ENCODE measurements at regions not wholly inside any gene's neighbourhood (a gene's known extent, or its start where the extent isn't known, plus 50 kb on each side); places are given as distances from the start of the nearest gene placed in this dataset.

DNA sequence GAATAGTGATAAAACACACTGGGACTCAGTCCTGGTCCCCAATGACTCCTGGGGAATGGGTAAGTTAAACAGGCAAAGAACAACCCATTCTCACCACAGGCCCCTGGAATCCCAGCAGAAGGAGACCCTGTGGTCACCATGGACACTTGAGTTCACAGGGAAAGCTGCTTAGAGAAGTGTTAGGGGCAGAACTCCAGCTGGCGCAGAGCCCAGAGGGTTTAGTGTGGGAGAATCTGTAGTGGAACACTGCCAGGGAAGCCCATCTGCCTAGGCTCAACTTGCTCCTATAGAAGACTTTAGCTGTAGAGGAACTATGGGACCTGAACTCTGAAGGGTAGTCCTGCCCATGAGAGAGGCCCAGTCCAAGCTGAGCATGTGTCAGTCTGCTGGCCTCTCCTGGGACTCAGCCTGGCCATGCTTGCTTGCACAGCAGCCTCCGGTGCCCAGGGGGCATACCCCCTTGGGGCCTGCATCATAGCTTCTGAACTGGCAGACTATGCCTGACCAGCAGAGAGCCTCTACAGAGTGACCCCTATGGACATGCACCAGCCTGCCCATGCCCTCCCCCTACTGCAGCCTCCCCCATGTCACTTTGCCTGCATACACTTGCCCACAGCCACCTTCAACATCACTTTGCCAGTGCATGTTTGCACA, 343.5 kb downstream of the IDS start:
- TF ChIP-seq GLIS3 (CRISPR knock-in tag; IDR thresholded peaks at IDR 0.05) (no peak), ZNF70 (CRISPR knock-in tag; IDR thresholded peaks at IDR 0.05) (no peak), ZC3H10 (CRISPR knock-in tag; IDR thresholded peaks at IDR 0.05) (no peak), RARB (CRISPR knock-in tag; IDR thresholded peaks at IDR 0.05) (no peak), ARNTL (CRISPR knock-in tag; IDR thresholded peaks at IDR 0.05; ENCODE audit: borderline replicate concordance, low read depth) (no peak), CREB5 (CRISPR knock-in tag; IDR thresholded peaks at IDR 0.05; ENCODE audit: low read depth) (no peak), ZFP3 (CRISPR knock-in tag; IDR thresholded peaks at IDR 0.05) (no peak), ZNF565 (CRISPR knock-in tag; conservative IDR thresholded peaks at IDR 0.05; ENCODE audit: low read depth) (no peak), SNAI2 (CRISPR knock-in tag; IDR thresholded peaks at IDR 0.05) (no peak), ISL1 (CRISPR knock-in tag; IDR thresholded peaks at IDR 0.05) (no peak), OSR1 (CRISPR knock-in tag; IDR thresholded peaks at IDR 0.05) (no peak), TCF4 (CRISPR knock-in tag; IDR thresholded peaks at IDR 0.05; ENCODE audit: borderline replicate concordance) (no peak), CSDC2 (CRISPR knock-in tag; IDR thresholded peaks at IDR 0.05) (no peak), BACH2 (CRISPR knock-in tag; IDR thresholded peaks at IDR 0.05; ENCODE audit: borderline replicate concordance) (no peak), TOX (CRISPR knock-in tag; IDR thresholded peaks at IDR 0.05; ENCODE audit: borderline replicate concordance) (no peak), ZFP30 (CRISPR knock-in tag; IDR thresholded peaks at IDR 0.05) (no peak), PPARA (CRISPR knock-in tag; IDR thresholded peaks at IDR 0.05; ENCODE audit: borderline replicate concordance) (no peak)
- TF ChIP-seq, protein P1, sequence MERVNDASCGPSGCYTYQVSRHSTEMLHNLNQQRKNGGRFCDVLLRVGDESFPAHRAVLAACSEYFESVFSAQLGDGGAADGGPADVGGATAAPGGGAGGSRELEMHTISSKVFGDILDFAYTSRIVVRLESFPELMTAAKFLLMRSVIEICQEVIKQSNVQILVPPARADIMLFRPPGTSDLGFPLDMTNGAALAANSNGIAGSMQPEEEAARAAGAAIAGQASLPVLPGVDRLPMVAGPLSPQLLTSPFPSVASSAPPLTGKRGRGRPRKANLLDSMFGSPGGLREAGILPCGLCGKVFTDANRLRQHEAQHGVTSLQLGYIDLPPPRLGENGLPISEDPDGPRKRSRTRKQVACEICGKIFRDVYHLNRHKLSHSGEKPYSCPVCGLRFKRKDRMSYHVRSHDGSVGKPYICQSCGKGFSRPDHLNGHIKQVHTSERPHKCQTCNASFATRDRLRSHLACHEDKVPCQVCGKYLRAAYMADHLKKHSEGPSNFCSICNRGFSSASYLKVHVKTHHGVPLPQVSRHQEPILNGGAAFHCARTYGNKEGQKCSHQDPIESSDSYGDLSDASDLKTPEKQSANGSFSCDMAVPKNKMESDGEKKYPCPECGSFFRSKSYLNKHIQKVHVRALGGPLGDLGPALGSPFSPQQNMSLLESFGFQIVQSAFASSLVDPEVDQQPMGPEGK (CRISPR knock-in tag; IDR thresholded peaks at IDR 0.05; ENCODE audit: borderline replicate concordance) = no peak
- TF ChIP-seq, protein P2, sequence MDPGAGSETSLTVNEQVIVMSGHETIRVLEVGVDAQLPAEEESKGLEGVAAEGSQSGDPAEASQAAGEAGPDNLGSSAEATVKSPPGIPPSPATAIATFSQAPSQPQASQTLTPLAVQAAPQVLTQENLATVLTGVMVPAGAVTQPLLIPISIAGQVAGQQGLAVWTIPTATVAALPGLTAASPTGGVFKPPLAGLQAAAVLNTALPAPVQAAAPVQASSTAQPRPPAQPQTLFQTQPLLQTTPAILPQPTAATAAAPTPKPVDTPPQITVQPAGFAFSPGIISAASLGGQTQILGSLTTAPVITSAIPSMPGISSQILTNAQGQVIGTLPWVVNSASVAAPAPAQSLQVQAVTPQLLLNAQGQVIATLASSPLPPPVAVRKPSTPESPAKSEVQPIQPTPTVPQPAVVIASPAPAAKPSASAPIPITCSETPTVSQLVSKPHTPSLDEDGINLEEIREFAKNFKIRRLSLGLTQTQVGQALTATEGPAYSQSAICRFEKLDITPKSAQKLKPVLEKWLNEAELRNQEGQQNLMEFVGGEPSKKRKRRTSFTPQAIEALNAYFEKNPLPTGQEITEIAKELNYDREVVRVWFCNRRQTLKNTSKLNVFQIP (CRISPR knock-in tag; IDR thresholded peaks at IDR 0.05; ENCODE audit: borderline replicate concordance, low read depth) = no peak
- no peak for ATAC-seq

DNA sequence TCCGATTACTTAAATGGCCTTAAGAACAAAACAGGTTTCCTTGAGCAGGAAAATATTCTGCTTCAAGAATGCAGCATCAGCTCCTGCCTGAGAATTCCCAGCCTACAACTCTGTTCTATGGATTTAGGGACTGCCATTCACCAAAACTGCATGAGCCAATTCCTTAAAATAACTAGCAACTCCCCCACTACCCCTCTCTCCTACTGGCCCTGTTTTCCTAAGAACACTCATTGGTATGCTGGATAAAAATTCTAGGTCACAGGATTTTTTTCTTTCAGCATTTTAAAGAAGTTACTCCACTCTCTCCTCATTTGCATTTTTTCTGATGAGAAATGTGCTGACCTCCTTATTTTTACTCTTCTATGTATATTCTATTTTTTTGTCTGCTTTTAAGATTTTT, 347.1 kb downstream of the IDS start:
- no peak for ATAC-seq
- TF ChIP-seq OSR1 (CRISPR knock-in tag; IDR thresholded peaks at IDR 0.05) (no peak), CSDC2 (CRISPR knock-in tag; IDR thresholded peaks at IDR 0.05) (no peak)

GRCh38 chrX:149152941-149153340, 352.2 kb downstream of the IDS start:
- ATAC-seq = no peak
- TF ChIP-seq CSDC2 (CRISPR knock-in tag; IDR thresholded peaks at IDR 0.05) = no peak
- TF ChIP-seq, protein P1 (CRISPR knock-in tag; IDR thresholded peaks at IDR 0.05; ENCODE audit: borderline replicate concordance) = no peak
- TF ChIP-seq ZNF70 (CRISPR knock-in tag; IDR thresholded peaks at IDR 0.05) = no peak
- no peak for TF ChIP-seq PPARA (CRISPR knock-in tag; IDR thresholded peaks at IDR 0.05; ENCODE audit: borderline replicate concordance)
- TF ChIP-seq SNAI2 (CRISPR knock-in tag; IDR thresholded peaks at IDR 0.05) = no peak
- no peak for TF ChIP-seq ESRRG (CRISPR knock-in tag; IDR thresholded peaks at IDR 0.05)
- TF ChIP-seq ZNF565 (CRISPR knock-in tag; conservative IDR thresholded peaks at IDR 0.05; ENCODE audit: low read depth) = no peak
- TF ChIP-seq, protein P3, sequence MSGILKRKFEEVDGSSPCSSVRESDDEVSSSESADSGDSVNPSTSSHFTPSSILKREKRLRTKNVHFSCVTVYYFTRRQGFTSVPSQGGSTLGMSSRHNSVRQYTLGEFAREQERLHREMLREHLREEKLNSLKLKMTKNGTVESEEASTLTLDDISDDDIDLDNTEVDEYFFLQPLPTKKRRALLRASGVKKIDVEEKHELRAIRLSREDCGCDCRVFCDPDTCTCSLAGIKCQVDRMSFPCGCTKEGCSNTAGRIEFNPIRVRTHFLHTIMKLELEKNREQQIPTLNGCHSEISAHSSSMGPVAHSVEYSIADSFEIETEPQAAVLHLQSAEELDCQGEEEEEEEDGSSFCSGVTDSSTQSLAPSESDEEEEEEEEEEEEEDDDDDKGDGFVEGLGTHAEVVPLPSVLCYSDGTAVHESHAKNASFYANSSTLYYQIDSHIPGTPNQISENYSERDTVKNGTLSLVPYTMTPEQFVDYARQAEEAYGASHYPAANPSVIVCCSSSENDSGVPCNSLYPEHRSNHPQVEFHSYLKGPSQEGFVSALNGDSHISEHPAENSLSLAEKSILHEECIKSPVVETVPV (CRISPR knock-in tag; IDR thresholded peaks at IDR 0.05) = no peak

Measured in SK-N-SH treated with all-trans-retinoic acid at 6 μM for 48 hours (cell line).